GM12878 (cell line): ENCODE measurements at regions not wholly inside any gene's neighbourhood (a gene's known extent, or its start where the extent isn't known, plus 50 kb on each side); places are given as distances from the start of the nearest gene placed in this dataset.

Experiments
- ATAC-seq: fragments of 200-7000 bp; cut with Tn5 transposase; 3 replicates; pipeline ENCODE4 v1.9.1; 2020; ENCODE audit warnings: mild to moderate bottlenecking, moderate library complexity
- BruUV-seq: library from RNA; stranded (reverse); fragments of 400-500 nt; replicated peaks from 2 replicates; lab custom pipeline; 2021; lab: Mats Ljungman, UMichigan
- CTCF ChIA-PET: fragments of 300-600 bp; sonication (Branson Sonifier 250); formaldehyde crosslinking; extraction: SDS; loops from one replicate; lab custom pipeline; 2021; ENCODE audit warnings: inconsistent platforms; lab: Yijun Ruan, JAX
- POLR2A ChIA-PET: fragments of 350-600 bp; formaldehyde crosslinking; extraction: SDS; loops from one replicate; lab custom pipeline; 2021; ENCODE audit warnings: inconsistent platforms; lab: Charles Lee
- RAD21 ChIA-PET: fragments of 300-600 bp; sonication (Branson Sonifier 250); formaldehyde crosslinking; loops from one replicate; lab custom pipeline; 2023; ENCODE audit warnings: antibody characterized with exemption; ENCODE audit not compliant: unreplicated experiment; lab: Charles Lee
- SMC1A ChIA-PET: fragments of 300-600 bp; sonication (Branson Sonifier 250); formaldehyde crosslinking; loops from one replicate; lab custom pipeline; 2023; ENCODE audit not compliant: unreplicated experiment, uncharacterized antibody; lab: Charles Lee
- DNase-seq: peaks from one replicate; pipeline ENCODE4 v3.0.0-alpha.2; 2011; ENCODE audit warnings: low read depth, low spot score
- FAIRE-seq: peaks from 3 replicates; lab custom pipeline; 2011; peaks lifted over from hg19 to GRCh38; lab: Jason Lieb, UNC
- H2AFZ ChIP-seq: 2 replicates; pipeline ENCODE4 v1.6.0; 2011; ENCODE audit warnings: low read depth, low read length, control low read depth; ENCODE audit not compliant: control insufficient read depth
- H3K27ac ChIP-seq: 2 replicates; pipeline ENCODE4 v1.5.1; 2011; ENCODE audit warnings: control low read depth; ENCODE audit not compliant: control insufficient read depth, insufficient read depth
- H3K27me3 ChIP-seq, 2 experiments: replicated peaks in 1 of 2; 2 replicates each; pipeline versions ENCODE4 v1.6.0 to v1.6.1; 2011; ENCODE audit warnings: low read length in 1 of 2; ENCODE audit not compliant: control insufficient read depth in 2 of 2, insufficient read depth in 2 of 2
- H3K36me3 ChIP-seq, 2 experiments: 2 replicates each; pipeline ENCODE4 v1.5.1; 2011; ENCODE audit warnings: low read length in 1 of 2; ENCODE audit not compliant: control insufficient read depth in 2 of 2, insufficient read depth in 2 of 2
- H3K4me1 ChIP-seq: 2 replicates; pipeline ENCODE4 v1.6.1; 2011; ENCODE audit warnings: mild to moderate bottlenecking, low read length, moderate library complexity, mixed read lengths; ENCODE audit not compliant: control insufficient read depth, insufficient read depth
- H3K4me2 ChIP-seq: 2 replicates; pipeline ENCODE4 v1.6.0; 2011; ENCODE audit warnings: control low read depth; ENCODE audit not compliant: control insufficient read depth, insufficient read depth
- H3K4me3 ChIP-seq: fragments of 200-600 bp; sonication (generic); 2 replicates; pipeline ENCODE4 v1.5.1; 2016
- H3K79me2 ChIP-seq: 2 replicates; pipeline ENCODE4 v1.6.0; 2011; ENCODE audit warnings: low read length; ENCODE audit not compliant: control insufficient read depth, insufficient read depth
- H3K9ac ChIP-seq: 2 replicates; pipeline ENCODE4 v1.8.0; 2011; ENCODE audit warnings: low read length, control low read depth, mixed read lengths; ENCODE audit not compliant: control insufficient read depth, insufficient read depth
- H3K9me3 ChIP-seq: replicated peaks from 3 replicates; pipeline ENCODE4 v1.5.1; 2011; ENCODE audit warnings: mild to moderate bottlenecking, low read length; ENCODE audit not compliant: control insufficient read depth, insufficient read depth
- H4K20me1 ChIP-seq: 2 replicates; pipeline ENCODE4 v1.6.0; 2011; ENCODE audit not compliant: control insufficient read depth, insufficient read depth
- ATF7 ChIP-seq: fragments of 450-650 bp; IDR thresholded peaks from 2 replicates; pipeline ENCODE4 v1.6.1; 2016; ENCODE audit warnings: low read depth, mild to moderate bottlenecking
- CHD4 ChIP-seq: fragments of 200-600 bp; sonication (generic); IDR thresholded peaks from 2 replicates; pipeline ENCODE4 v1.6.1; 2016; ENCODE audit warnings: mild to moderate bottlenecking
- HDAC6 ChIP-seq: fragments of 200-600 bp; sonication (generic); IDR thresholded peaks from one replicate; pipeline ENCODE4 v1.8.0; 2017; ENCODE audit warnings: antibody characterized with exemption; ENCODE audit not compliant: unreplicated experiment
- HDGF ChIP-seq: fragments of 450-650 bp; IDR thresholded peaks from 2 replicates; pipeline ENCODE4 v1.6.1; 2016; ENCODE audit warnings: antibody characterized with exemption
- IRF5 ChIP-seq: fragments of 450-650 bp; IDR thresholded peaks from 2 replicates; pipeline ENCODE4 v1.6.1; 2017; ENCODE audit warnings: borderline replicate concordance
- JUNB ChIP-seq: IDR thresholded peaks from 2 replicates; pipeline ENCODE4 v1.6.1; 2016; ENCODE audit warnings: antibody characterized with exemption, mild to moderate bottlenecking
- NFIC ChIP-seq: IDR thresholded peaks from 2 replicates; pipeline ENCODE4 v1.6.1; 2012; ENCODE audit warnings: low read depth, mild to moderate bottlenecking, inconsistent platforms, low read length, moderate library complexity
- RCOR1 ChIP-seq: conservative IDR thresholded peaks from 2 replicates; pipeline ENCODE4 v1.6.1; 2012; ENCODE audit warnings: low read depth, low read length, improper control_type of control experiment
- SIX5 ChIP-seq: IDR thresholded peaks from 2 replicates; pipeline ENCODE4 v1.6.1; 2011; ENCODE audit warnings: mild to moderate bottlenecking, low read depth, low read length, moderate library complexity; ENCODE audit not compliant: severe bottlenecking
- SPI1 ChIP-seq: IDR thresholded peaks from 2 replicates; pipeline ENCODE4 v1.6.1; 2011; ENCODE audit warnings: low read depth, mild to moderate bottlenecking, low read length, moderate library complexity, borderline replicate concordance; ENCODE audit not compliant: insufficient read depth
- ZSCAN29 ChIP-seq: fragments of 450-650 bp; IDR thresholded peaks from 2 replicates; pipeline ENCODE4 v1.6.1; 2017; ENCODE audit warnings: mild to moderate bottlenecking, moderate library complexity
- WGBS: methylation state at CpG from one replicate; pipeline ENCODE4 v1.1.6; 2016; ENCODE audit warnings: low lambda C conversion rate; ENCODE audit not compliant: insufficient replicate concordance, insufficient coverage; ENCODE audit errors: missing lambda C conversion rate; 5-methylcytosine and 5-hydroxymethylcytosine counted together
- in situ Hi-C: fragments of 300-500 bp; cut with MboI; formaldehyde crosslinking; loops from 9 replicates; pipeline ENCODE4 v1.14.3; 2018; ENCODE audit warnings: mixed read lengths
- intact Hi-C: fragments of 100-400 bp; cut with micrococcal nuclease; formaldehyde crosslinking; loops from one replicate; pipeline ENCODE4 v1.14.2; 2022; ENCODE audit not compliant: unreplicated experiment

- Histone ChIP-seq H3K9ac (no peak overlapping the region), H3K4me3 (no peak overlapping the region), H3K27me3 (no peaks in the 10 kb centered on the region), H3K79me2 (no peaks in the 10 kb centered on the region), H3K36me3 (no peaks in the 10 kb centered on the region), H3K9me3 (no peaks in the 10 kb centered on the region), H3K4me1 (no peaks in the 10 kb centered on the region), H3K27ac (no peak overlapping the region), H4K20me1 (no peaks in the 10 kb centered on the region), H3K4me2 (no peak overlapping the region), H2AFZ (no peak overlapping the region)
- TF ChIP-seq RCOR1 (no peak), ATF7 (no peak), HDGF (no peak), CHD4 (no peak), IRF5 (no peak), SIX5 (no peak), NFIC (no peak), ZSCAN29 (no peak), JUNB (no peak), SPI1 (no peak), HDAC6 (no peak)
- ChIA-PET RAD21 (no interaction called here), CTCF (no interaction called here), POLR2A (no interaction called here), SMC1A (no interaction called here)
- no TSS peak for BruUV-seq
- FAIRE-seq (no peak), ATAC-seq (no peak), DNase-seq (no peak)
- intact Hi-C loops: no loop called here
- in situ Hi-C loops: no loop called here
- no CpG with 5 or more reads among the region's 3 CpGs for WGBS
Observed at GRCh38 chrY:7687086-7687485, 775.5 kb upstream of the AMELY start.
